IMR-90 (cell line): ENCODE measurements at regions not wholly inside any gene's neighbourhood (a gene's known extent, or its start where the extent isn't known, plus 50 kb on each side); places are given as distances from the start of the nearest gene placed in this dataset.

ENCODE experiments used
- ATAC-seq: fragments of 200-7000 bp; cut with Tn5 transposase; 2 replicates; pipeline ENCODE4 v1.9.1; 2020; ENCODE audit warnings: low read depth, mild to moderate bottlenecking, moderate library complexity
- BruUV-seq: library from RNA; stranded (reverse); fragments of 400-500 nt; replicated peaks from 2 replicates; lab custom pipeline; 2021; lab: Mats Ljungman, UMichigan
- CTCF ChIA-PET: fragments of 300-600 bp; formaldehyde crosslinking; extraction: SDS; loops from one replicate; lab custom pipeline; 2021; ENCODE audit warnings: antibody characterized with exemption; lab: Yijun Ruan, JAX
- POLR2A ChIA-PET: fragments of 300-600 bp; sonication (Branson Sonifier 250); formaldehyde crosslinking; loops from one replicate; lab custom pipeline; 2022; ENCODE audit warnings: antibody characterized with exemption; ENCODE audit not compliant: unreplicated experiment; lab: Charles Lee
- DNase-seq: peaks from one replicate; pipeline ENCODE4 v3.0.0; 2013
- H2AFZ ChIP-seq: replicated peaks from 2 replicates; pipeline ENCODE3; 2013; ENCODE audit warnings: low read length, mild to moderate bottlenecking; ENCODE audit not compliant: poor library complexity
- H2AK5ac ChIP-seq: 2 replicates; pipeline ENCODE4 v1.6.1; 2013; ENCODE audit warnings: low read depth, low read length, inconsistent platforms
- H2AK9ac ChIP-seq: replicated peaks from 2 replicates; pipeline ENCODE3; 2013; ENCODE audit warnings: mild to moderate bottlenecking, low read depth, low read length, moderate library complexity; ENCODE audit not compliant: poor library complexity
- H2BK120ac ChIP-seq: 2 replicates; pipeline ENCODE4 v1.6.1; 2013; ENCODE audit warnings: low read depth, low read length, inconsistent platforms
- H2BK15ac ChIP-seq: 3 replicates; pipeline ENCODE4 v1.6.1; 2013; ENCODE audit warnings: low read depth, low read length, inconsistent platforms
- H2BK20ac ChIP-seq: 2 replicates; pipeline ENCODE4 v1.6.1; 2013; ENCODE audit warnings: low read depth, mild to moderate bottlenecking, inconsistent platforms, low read length, moderate library complexity
- H2BK5ac ChIP-seq: 2 replicates; pipeline ENCODE4 v1.6.1; 2013; ENCODE audit warnings: mild to moderate bottlenecking, low read depth, low read length, inconsistent platforms; ENCODE audit not compliant: poor library complexity, severe bottlenecking
- H3K14ac ChIP-seq: replicated peaks from 2 replicates; pipeline ENCODE4 v1.6.1; 2013; ENCODE audit warnings: low read depth, low read length, inconsistent platforms
- H3K18ac ChIP-seq: 2 replicates; pipeline ENCODE4 v1.6.1; 2013; ENCODE audit warnings: low read depth, low read length, control low read depth
- H3K23ac ChIP-seq: 2 replicates; pipeline ENCODE4 v1.6.1; 2013; ENCODE audit warnings: low read depth, low read length, inconsistent platforms
- H3K27ac ChIP-seq: 2 replicates; pipeline ENCODE4 v1.5.1; 2013; ENCODE audit warnings: mild to moderate bottlenecking, control low read depth, low read length; ENCODE audit not compliant: insufficient read depth
- H3K27me3 ChIP-seq: 2 replicates; pipeline ENCODE4 v1.6.1; 2013; ENCODE audit warnings: low read length; ENCODE audit not compliant: control insufficient read depth, insufficient read depth
- H3K36me3 ChIP-seq: 2 replicates; pipeline ENCODE4 v1.6.1; 2013; ENCODE audit warnings: low read length, mixed read lengths; ENCODE audit not compliant: control insufficient read depth, insufficient read depth
- H3K4ac ChIP-seq: 2 replicates; pipeline ENCODE4 v1.6.1; 2013; ENCODE audit warnings: low read depth, low read length, inconsistent platforms
- H3K4me1 ChIP-seq: 2 replicates; pipeline ENCODE4 v1.6.1; 2013; ENCODE audit warnings: low read length, mixed read lengths; ENCODE audit not compliant: control insufficient read depth, insufficient read depth
- H3K4me2 ChIP-seq: 2 replicates; pipeline ENCODE4 v1.6.1; 2013; ENCODE audit warnings: low read depth, mild to moderate bottlenecking, control low read depth, low read length, moderate library complexity
- H3K4me3 ChIP-seq: 2 replicates; pipeline ENCODE4 v1.5.1; 2013; ENCODE audit warnings: low read depth, mild to moderate bottlenecking, control low read depth, low read length, moderate library complexity; ENCODE audit not compliant: insufficient read depth
- H3K56ac ChIP-seq: 2 replicates; pipeline ENCODE4 v1.6.1; 2013; ENCODE audit warnings: low read length, inconsistent platforms; ENCODE audit not compliant: insufficient read depth; ENCODE audit errors: extremely low read depth
- H3K79me1 ChIP-seq, 2 experiments: 2 replicates each; pipeline ENCODE4 v1.6.1; 2013; ENCODE audit warnings: low read length in 2 of 2, inconsistent platforms in 1 of 2, low read depth in 1 of 2
- H3K9ac ChIP-seq: 2 replicates; pipeline ENCODE4 v1.6.1; 2013; ENCODE audit warnings: low read depth, low read length, control low read depth
- H3K9me1 ChIP-seq: 2 replicates; pipeline ENCODE4 v1.6.1; 2013; ENCODE audit warnings: low read length, inconsistent platforms; ENCODE audit not compliant: insufficient read depth
- H3K9me3 ChIP-seq: 2 replicates; pipeline ENCODE4 v1.6.1; 2013; ENCODE audit warnings: low read length; ENCODE audit not compliant: control insufficient read depth, insufficient read depth
- H4K20me1 ChIP-seq: 2 replicates; pipeline ENCODE4 v1.6.1; 2013; ENCODE audit warnings: low read length, inconsistent platforms; ENCODE audit not compliant: insufficient read depth
- H4K5ac ChIP-seq: 2 replicates; pipeline ENCODE4 v1.6.1; 2013; ENCODE audit warnings: mild to moderate bottlenecking, low read depth, low read length, control low read depth
- H4K8ac ChIP-seq, 2 experiments: 2 replicates each; pipeline ENCODE4 v1.6.1; 2013; ENCODE audit warnings: low read depth in 2 of 2, low read length in 2 of 2, control low read depth in 1 of 2, inconsistent platforms in 1 of 2
- H4K91ac ChIP-seq: 2 replicates; pipeline ENCODE4 v1.6.1; 2013; ENCODE audit warnings: low read depth, low read length, inconsistent platforms; ENCODE audit not compliant: insufficient read depth
- BHLHE40 ChIP-seq: fragments of 150-350 bp; IDR thresholded peaks from 2 replicates; pipeline ENCODE4 v1.6.1; 2016; ENCODE audit warnings: mild to moderate bottlenecking, low read depth, low read length
- CEBPB ChIP-seq: IDR thresholded peaks from 2 replicates; pipeline ENCODE4 v1.6.1; 2012; ENCODE audit warnings: low read depth, low read length, improper control_type of control experiment
- CHD1 ChIP-seq: IDR thresholded peaks from 2 replicates; pipeline ENCODE4 v1.6.1; 2012; ENCODE audit warnings: low read depth, low read length, improper control_type of control experiment
- CTCF ChIP-seq: conservative IDR thresholded peaks from 2 replicates; pipeline ENCODE4 v1.5.1; 2012; ENCODE audit warnings: mild to moderate bottlenecking, low read depth, low read length, improper control_type of control experiment
- ELK1 ChIP-seq: fragments of 150-350 bp; IDR thresholded peaks from 2 replicates; pipeline ENCODE4 v1.6.1; 2016; ENCODE audit warnings: low read depth, mild to moderate bottlenecking, low read length, moderate library complexity, borderline replicate concordance
- FOS ChIP-seq: fragments of 150-350 bp; IDR thresholded peaks from 2 replicates; pipeline ENCODE4 v1.6.1; 2016; ENCODE audit warnings: low read depth, low read length
- MAFK ChIP-seq: IDR thresholded peaks from 2 replicates; pipeline ENCODE4 v1.6.1; 2012; ENCODE audit warnings: low read depth, low read length, improper control_type of control experiment
- MAZ ChIP-seq: IDR thresholded peaks from 2 replicates; pipeline ENCODE4 v1.6.1; 2012; ENCODE audit warnings: low read depth, mild to moderate bottlenecking, low read length, improper control_type of control experiment, moderate library complexity, borderline replicate concordance
- MXI1 ChIP-seq: IDR thresholded peaks from 2 replicates; pipeline ENCODE4 v1.6.1; 2012; ENCODE audit warnings: low read depth, mild to moderate bottlenecking, low read length, moderate library complexity, borderline replicate concordance
- NFE2L2 ChIP-seq: fragments of 150-350 bp; IDR thresholded peaks from 2 replicates; pipeline ENCODE4 v1.6.1; 2016; ENCODE audit warnings: low read depth, mild to moderate bottlenecking, low read length
- POLR2A ChIP-seq: IDR thresholded peaks from 2 replicates; pipeline ENCODE4 v1.6.1; 2012; ENCODE audit warnings: mild to moderate bottlenecking, low read depth, low read length
- RAD21 ChIP-seq: IDR thresholded peaks from 2 replicates; pipeline ENCODE4 v1.6.1; 2012; ENCODE audit warnings: low read length, improper control_type of control experiment
- RCOR1 ChIP-seq: IDR thresholded peaks from 2 replicates; pipeline ENCODE4 v1.6.1; 2012; ENCODE audit warnings: mild to moderate bottlenecking, low read length, improper control_type of control experiment; ENCODE audit not compliant: insufficient replicate concordance
- RFX5 ChIP-seq: IDR thresholded peaks from 2 replicates; pipeline ENCODE4 v1.8.0; 2012; ENCODE audit warnings: low read depth, mild to moderate bottlenecking, low read length, moderate library complexity
- SMC3 ChIP-seq: fragments of 150-350 bp; IDR thresholded peaks from 2 replicates; pipeline ENCODE4 v1.6.1; 2016; ENCODE audit warnings: low read depth, mild to moderate bottlenecking, antibody characterized with exemption, low read length, moderate library complexity
- WGBS, 2 experiments: methylation state at CpG; one replicate each; pipeline versions ENCODE4 v1.1.5 to v1.1.7; 2013; ENCODE audit warnings: missing lambda C conversion rate in 2 of 2; ENCODE audit not compliant: insufficient read length in 1 of 2; ENCODE audit errors: extremely low coverage in 2 of 2; 5-methylcytosine and 5-hydroxymethylcytosine counted together
- dilution Hi-C: fragments of 300-500 bp; cut with HindIII; formaldehyde crosslinking; loops from one replicate; pipeline ENCODE4 v1.14.3; 2018; ENCODE audit warnings: low sequenced_read_pairs; ENCODE audit not compliant: unreplicated experiment
- in situ Hi-C: fragments of 300-500 bp; cut with MboI; formaldehyde crosslinking; loops from 3 replicates; pipeline ENCODE4 v1.14.3; 2019; ENCODE audit warnings: low sequenced_read_pairs, inconsistent platforms, mixed read lengths
- intact Hi-C: fragments of 100-400 bp; cut with micrococcal nuclease; formaldehyde crosslinking; loops from 2 replicates; pipeline ENCODE4 v1.10.0; 2022

- Histone ChIP-seq H4K91ac (no peak overlapping the region), H3K9ac (no peak overlapping the region), H2AK5ac (no peak overlapping the region), H3K14ac (no peak overlapping the region), H4K8ac (no peak overlapping the region), H3K4me2 (no peak overlapping the region), H3K4me1 (no peaks in the 10 kb centered on the region), H3K9me1 (no peaks in the 10 kb centered on the region), H3K23ac (no peak overlapping the region), H3K56ac (no peak overlapping the region), H4K5ac (no peak overlapping the region), H3K36me3 (no peaks in the 10 kb centered on the region), H3K18ac (no peak overlapping the region), H2BK5ac (no peak overlapping the region), H2AFZ (no peak overlapping the region), H2BK15ac (no peak overlapping the region), H2BK120ac (no peak overlapping the region), H2BK20ac (no peak overlapping the region), H3K27ac (no peak overlapping the region), H3K27me3 (no peaks in the 10 kb centered on the region), H3K4me3 (no peak overlapping the region), H3K9me3 (peaks cover 11% of the 10 kb centered on the region), H3K4ac (no peak overlapping the region), H4K20me1 (no peaks in the 10 kb centered on the region), H2AK9ac (no peak overlapping the region), H3K79me1 (no peaks in the 10 kb centered on the region)
- intact Hi-C loops, result no loop called here
- CTCF ChIA-PET, result no interaction called here
- TF ChIP-seq FOS, result no peak
- no peak for TF ChIP-seq RFX5
- TF ChIP-seq BHLHE40, result no peak
- TF ChIP-seq ELK1, result no peak
- no peak for TF ChIP-seq SMC3
- no peak for TF ChIP-seq RAD21
- no peak for TF ChIP-seq MXI1
- no peak for TF ChIP-seq MAFK
- TF ChIP-seq CEBPB, result no peak
- TF ChIP-seq RCOR1, result no peak
- no peak for TF ChIP-seq MAZ
- no peak for TF ChIP-seq CHD1
- TF ChIP-seq NFE2L2, result no peak
- no peak for TF ChIP-seq CTCF
- TF ChIP-seq POLR2A, result no peak
- no CpG with 5 or more reads among the region's 3 CpGs for WGBS, 2 experiments
- dilution Hi-C loops, result no loop called here
- no peak for DNase-seq
- POLR2A ChIA-PET, result no interaction called here
- in situ Hi-C loops, result no loop called here
- BruUV-seq, result no TSS peak
- no peak for ATAC-seq
Measured at GRCh38 chr16:10300905-10301304, 85.0 kb upstream of the ATF7IP2 start.
